HEK293 (cell line): ENCODE measurements at regions not wholly inside any gene's neighbourhood (a gene's known extent, or its start where the extent isn't known, plus 50 kb on each side); places are given as distances from the start of the nearest gene placed in this dataset.

ENCODE experiments used
- ATF2 ChIP-seq: fragments of 450-650 bp; formaldehyde crosslinking; IDR thresholded peaks from 2 replicates; pipeline ENCODE4 v1.5.1; 2016; ENCODE audit warnings: missing biosample characterization, missing genetic modification characterization, low read depth
- CTCF ChIP-seq: fragments of 450-650 bp; formaldehyde crosslinking; IDR thresholded peaks from 2 replicates; pipeline ENCODE4 v1.5.1; 2016; ENCODE audit warnings: missing biosample characterization, missing genetic modification characterization
- HOXA7 ChIP-seq: sonication (generic); formaldehyde crosslinking; IDR thresholded peaks from 2 replicates; pipeline ENCODE4 v1.8.1; 2022; ENCODE audit warnings: missing genetic modification reagents, borderline replicate concordance
- PRDM1 ChIP-seq: fragments of 450-650 bp; formaldehyde crosslinking; IDR thresholded peaks from 2 replicates; pipeline ENCODE4; 2016; ENCODE audit warnings: missing biosample characterization, missing genetic modification characterization
- REST ChIP-seq: fragments of 450-650 bp; formaldehyde crosslinking; IDR thresholded peaks from 2 replicates; pipeline ENCODE4 v1.5.1; 2016; ENCODE audit warnings: missing biosample characterization, missing genetic modification characterization
- SP3 ChIP-seq: fragments of 450-650 bp; formaldehyde crosslinking; IDR thresholded peaks from 2 replicates; pipeline ENCODE4 v1.5.1; 2016; ENCODE audit warnings: missing biosample characterization, missing genetic modification characterization
- ZNF140 ChIP-seq: fragments of 450-650 bp; formaldehyde crosslinking; IDR thresholded peaks from 2 replicates; pipeline ENCODE4 v1.5.1; 2016; ENCODE audit warnings: missing biosample characterization, missing genetic modification characterization
- ZNF221 ChIP-seq: fragments of 450-650 bp; formaldehyde crosslinking; IDR thresholded peaks from 2 replicates; pipeline ENCODE4 v1.5.1; 2017; ENCODE audit warnings: missing biosample characterization, missing genetic modification characterization, borderline replicate concordance
- ZNF292 ChIP-seq: fragments of 450-650 bp; formaldehyde crosslinking; IDR thresholded peaks from 2 replicates; pipeline ENCODE4 v1.5.1; 2016; ENCODE audit warnings: low read depth, missing biosample characterization, missing genetic modification characterization, borderline replicate concordance
- ZNF558 ChIP-seq: fragments of 450-650 bp; formaldehyde crosslinking; IDR thresholded peaks from 2 replicates; pipeline ENCODE4 v1.5.1; 2016; ENCODE audit warnings: missing biosample characterization, missing genetic modification characterization

- no peak for TF ChIP-seq CTCF (tag by site-specific recombination)
- TF ChIP-seq ZNF558 (tag by site-specific recombination) = no peak
- no peak for TF ChIP-seq ZNF221 (tag by site-specific recombination)
- TF ChIP-seq HOXA7 (CRISPR knock-in tag) = no peak
- no peak for TF ChIP-seq ZNF140 (tag by site-specific recombination)
- TF ChIP-seq SP3 (tag by site-specific recombination) = no peak
- TF ChIP-seq ATF2 (tag by site-specific recombination) = no peak
- TF ChIP-seq REST (tag by site-specific recombination) = no peak
- no peak for TF ChIP-seq PRDM1
- no peak for TF ChIP-seq ZNF292 (tag by site-specific recombination)
These were observed 155.6 kb upstream of the TSC22D2 start for GRCh38 chr3:150252462-150252861.
